NCI-H774 (cell line): ENCODE measurements at regions not wholly inside any gene's neighbourhood (a gene's known extent, or its start where the extent isn't known, plus 50 kb on each side); places are given as distances from the start of the nearest gene placed in this dataset.

ENCODE experiments used
- DNase-seq: peaks from one replicate; lab custom pipeline; 2025; lab: John Stamatoyannopoulos, UW

DNA sequence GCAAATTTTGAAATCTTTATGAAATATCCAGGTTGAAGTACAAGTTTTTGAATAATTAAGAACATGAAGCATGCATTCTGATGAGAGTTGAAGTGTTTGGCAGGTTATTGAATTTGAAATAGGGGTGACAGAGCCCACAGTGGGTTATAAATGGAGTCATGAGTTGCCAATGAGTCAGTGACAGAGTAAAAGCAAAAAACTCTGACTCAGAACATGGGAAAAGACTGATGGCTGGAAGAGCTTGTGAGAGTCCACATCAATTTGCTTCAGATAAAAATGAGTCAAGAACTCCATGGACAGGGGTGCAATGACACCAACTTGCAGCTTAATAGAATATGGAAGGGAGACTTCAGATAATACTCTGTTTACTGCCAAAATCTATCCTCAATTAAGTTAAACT lies 105.3 kb downstream of the SLC6A15 start:
- no peak for DNase-seq

DNA sequence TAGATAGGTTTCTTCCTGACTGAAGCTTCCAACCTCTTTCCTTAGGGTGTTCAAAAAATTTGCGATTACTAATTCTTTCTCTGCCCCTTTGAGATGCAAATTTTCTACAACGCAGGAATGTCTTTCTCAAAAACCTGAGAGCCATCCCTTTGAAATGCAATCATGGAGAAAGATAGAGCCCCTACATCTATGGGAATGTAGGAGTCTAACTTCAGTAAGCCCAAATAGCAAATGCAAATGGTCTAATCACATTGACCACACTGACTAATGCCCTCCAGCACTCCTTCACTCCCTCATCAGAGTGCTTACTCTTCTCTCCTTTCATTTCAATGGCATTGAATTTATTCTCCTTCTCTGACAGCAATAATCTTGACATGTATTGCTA lies 107.1 kb downstream of the SLC6A15 start:
- no peak for DNase-seq

DNA sequence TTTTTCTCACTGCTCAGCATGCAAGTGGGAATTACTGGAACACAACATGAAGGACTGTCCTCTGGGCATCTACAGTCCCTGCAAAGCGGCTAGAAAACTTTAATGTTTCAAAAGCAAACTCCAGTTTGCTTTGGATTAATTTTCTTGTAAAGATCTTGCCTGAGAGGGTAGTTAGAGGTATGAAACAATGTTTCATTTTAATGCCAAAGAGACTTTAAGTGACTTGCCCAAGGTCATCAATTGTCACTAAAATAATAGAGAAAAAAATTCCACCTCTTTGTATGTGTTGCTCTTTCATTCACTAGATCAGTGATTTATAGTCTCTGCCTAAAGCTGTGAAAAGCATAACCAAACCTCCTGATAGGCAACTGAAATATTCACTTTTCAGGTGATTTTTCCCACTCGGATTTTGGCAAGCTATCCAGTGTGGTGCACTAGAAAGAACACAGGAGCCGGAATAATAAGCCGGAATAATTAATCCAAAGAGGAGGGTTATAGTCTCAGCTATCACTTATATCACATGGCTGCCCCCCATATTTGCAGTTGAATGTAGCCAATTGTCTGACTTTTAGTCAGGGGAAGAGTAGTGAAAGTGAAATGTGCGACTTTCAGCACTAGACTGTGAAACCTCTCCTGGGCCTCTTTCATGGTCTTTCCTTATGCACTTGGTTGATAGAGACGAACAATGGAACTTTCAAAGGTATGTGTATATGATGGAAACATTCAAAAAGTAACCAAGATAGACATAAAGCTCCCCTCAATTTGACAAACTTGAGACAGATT lies 107.7 kb downstream of the SLC6A15 start:
- no peak for DNase-seq

DNA sequence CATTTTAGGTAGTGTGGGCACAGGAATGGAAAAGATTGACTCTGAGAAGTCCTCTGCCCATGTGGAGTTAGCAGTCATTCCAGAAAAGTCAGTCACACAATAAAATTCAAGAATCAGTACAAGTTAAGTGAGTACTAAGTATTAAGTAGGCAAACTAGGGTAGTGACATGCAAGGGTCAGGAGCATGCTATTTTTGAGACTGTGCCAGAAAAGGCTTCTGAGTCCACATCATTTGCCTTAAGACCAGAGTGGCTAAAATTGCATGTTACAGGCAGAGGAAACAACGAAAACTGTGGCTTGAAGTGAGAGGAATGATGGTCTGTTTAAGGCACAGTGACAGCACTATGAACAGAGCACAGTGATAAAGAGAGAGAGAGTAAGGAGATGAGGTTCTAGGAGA lies 108.9 kb downstream of the SLC6A15 start:
- no peak for DNase-seq

DNA sequence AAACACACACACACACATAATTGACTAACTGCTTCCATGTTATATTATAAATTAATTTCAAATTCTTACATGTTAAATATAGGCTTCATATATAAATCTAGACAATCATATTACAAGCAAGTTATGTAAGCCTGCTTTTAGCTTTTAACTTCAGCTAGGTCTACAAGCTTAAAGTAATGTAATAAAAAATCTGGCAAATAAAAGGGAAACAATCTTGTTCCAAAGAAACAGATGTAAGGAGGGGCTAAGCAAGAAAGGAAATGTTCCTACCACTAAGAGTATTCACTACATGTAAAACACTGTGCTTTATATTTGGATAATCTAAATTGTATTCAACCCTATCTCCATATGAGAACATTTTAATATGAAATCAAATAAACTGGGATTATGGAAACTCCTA lies 110.4 kb downstream of the SLC6A15 start:
- no peak for DNase-seq

DNA sequence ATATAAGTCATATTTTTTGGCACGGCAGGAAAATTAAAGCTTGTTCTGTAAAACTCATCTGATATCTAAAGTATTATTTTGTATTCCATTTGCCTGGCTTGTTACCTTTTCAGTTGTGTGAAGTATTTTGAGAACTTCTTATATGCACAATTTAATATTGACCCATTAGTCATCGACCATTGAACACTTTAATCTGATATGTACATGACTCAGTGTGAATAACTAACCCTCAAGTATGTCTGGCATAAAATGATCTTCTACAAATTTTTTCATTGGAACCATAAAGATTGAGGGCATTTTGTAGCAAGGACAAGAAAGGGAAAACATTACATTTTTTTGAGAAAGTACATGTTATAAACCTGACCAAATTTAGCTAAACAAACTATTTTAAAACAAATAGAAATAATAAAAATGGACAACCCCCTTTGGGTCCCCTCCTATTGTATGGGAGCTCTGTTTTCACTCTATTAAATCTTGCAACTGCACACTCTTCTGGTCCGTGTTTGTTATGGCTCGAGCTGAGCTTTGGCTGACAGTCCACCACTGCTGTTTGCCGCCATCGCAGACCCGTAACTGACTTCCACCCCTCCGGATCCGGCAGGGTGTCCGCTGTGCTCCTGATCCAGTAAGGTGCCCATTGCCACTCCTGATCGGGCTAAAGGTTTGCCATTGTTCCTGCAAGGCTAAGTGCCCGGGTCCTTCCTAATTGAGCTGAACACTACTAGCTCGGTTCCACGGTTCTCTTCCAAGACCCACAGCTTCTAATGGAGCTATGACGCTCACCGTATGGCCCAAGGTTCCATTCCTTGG lies 118.8 kb downstream of the SLC6A15 start:
- no peak for DNase-seq

DNA sequence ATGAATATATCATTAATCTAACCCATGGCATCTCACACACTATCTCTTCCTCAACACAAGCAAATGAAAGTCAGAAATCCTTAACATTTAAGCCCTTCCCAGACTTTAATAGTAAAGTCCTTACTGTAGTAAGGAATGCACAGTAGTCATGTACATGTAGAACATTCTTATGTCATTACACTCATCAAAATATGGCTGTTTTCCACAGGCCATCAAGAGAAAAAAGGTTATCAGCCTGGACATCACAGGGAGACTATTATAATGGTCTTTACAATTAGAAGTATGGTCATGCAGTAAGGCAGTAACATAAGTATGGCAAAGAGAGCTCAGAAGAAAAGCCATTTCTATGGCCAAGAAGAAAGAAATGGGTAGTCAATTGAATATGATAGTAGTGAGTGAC lies 121.2 kb downstream of the SLC6A15 start:
- no peak for DNase-seq

DNA sequence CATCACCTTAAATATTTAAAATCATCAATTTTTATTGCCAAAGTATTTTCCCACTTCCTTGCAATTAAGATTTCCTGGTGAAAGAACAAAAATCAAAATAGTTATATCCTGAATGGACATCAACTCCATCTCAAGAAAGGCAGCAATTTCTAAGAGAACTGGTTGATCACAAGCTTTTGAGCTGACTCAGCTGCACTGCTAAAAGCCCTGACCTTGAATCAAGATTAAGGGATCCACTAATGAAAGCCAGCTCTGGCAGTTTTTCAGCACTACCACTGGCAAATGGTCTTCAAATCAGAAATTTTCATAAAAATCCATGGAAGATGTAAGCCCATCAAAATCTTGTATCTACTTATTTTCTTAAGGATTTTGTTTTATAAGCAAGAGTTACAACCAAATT lies 123.4 kb downstream of the SLC6A15 start:
- no peak for DNase-seq

DNA sequence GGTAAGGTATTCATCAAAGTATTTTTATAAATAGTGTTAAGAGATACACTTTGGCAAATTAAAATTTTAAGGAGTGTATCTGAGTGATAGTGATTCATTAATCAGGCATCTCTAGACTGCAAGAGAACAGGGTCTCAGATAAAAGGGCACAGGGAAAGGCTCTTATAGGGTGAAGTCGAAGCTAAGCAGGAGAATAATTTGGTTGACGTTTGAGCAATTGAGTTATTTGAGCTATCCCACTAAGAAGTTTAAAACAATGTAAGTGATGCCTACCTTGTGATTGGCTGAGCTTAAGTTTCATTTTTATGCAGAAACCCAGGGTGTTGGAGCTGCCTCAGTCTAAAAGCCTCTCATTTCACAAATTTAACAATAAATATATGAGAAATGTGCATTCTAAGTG lies 125.3 kb downstream of the SLC6A15 start:
- no peak for DNase-seq

DNA sequence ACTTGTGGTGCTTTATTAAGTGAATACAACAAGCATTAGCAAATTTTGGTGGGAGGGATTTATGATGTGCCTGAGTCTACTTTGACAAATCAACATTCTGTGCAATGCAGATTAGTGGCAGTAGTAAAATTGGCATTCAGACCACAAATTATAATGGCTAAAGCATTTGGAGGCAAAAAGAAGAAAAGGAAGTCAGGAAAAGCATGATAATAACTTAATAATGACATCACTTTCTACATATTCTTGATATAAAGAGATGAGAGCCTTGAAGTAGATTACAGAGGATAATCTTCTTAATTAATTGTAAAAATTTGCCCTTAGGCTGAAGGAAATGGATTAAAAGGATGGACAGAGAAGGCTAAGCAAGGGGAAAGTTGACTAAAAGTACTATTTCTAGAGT lies 126.0 kb downstream of the SLC6A15 start:
- DNase-seq = no peak

DNA sequence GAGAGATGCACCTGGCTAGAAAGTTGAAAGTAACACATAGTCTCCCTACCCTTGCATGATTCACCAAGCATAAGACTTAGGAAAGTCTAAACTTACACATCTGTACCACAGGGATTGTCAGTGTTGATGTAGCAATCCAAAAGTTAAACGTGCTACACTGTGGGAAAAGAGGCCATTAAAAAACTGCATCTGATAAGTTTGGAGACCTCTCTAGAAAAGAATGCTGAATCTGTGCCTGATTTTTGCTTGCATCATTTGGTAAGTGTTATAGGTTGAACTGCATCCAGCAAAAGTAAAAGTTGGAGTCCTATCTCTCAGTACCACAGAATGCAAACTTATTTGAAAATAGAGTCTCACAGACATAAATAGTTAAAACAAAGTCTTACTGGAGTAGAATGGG lies 126.6 kb downstream of the SLC6A15 start:
- DNase-seq = no peak

DNA sequence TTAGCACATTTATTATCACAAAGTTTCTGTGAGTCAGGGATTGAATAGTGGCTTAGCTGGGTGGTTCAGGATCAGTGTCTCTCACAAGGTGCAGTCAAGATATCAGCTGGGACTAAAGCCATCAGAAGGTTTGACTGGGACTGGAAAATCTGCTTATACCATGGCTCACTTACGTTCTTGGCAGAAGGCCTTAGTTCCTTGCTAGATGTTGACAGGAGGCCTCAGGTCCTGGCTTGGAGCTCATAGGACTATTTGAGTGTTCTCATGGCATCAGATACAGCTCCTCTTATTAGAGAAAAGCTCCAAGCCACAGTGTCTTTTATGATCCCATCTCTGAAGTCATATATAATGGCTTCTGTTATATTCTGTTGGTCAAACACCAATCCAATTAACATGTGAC lies 127.3 kb downstream of the SLC6A15 start:
- DNase-seq = no peak

DNA sequence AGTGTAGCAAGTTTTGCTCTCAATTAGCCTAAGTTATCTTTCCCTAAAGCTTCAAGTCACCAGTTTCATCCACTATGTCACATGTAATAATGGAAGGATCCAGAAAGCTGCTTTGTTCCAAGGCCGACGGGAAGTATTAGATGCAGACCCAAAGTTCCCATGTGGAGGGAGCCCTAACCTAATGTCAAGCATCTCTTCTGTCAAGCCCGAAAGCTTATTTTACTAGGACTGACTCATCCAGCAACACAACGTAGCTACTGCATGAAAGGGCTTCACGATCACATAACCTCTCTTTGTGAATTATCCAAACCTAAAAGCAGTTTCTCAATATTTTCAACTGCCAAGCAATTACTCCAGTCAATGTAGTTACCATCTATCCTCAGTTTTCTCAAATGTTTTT lies 133.4 kb downstream of the SLC6A15 start:
- DNase-seq = no peak

DNA sequence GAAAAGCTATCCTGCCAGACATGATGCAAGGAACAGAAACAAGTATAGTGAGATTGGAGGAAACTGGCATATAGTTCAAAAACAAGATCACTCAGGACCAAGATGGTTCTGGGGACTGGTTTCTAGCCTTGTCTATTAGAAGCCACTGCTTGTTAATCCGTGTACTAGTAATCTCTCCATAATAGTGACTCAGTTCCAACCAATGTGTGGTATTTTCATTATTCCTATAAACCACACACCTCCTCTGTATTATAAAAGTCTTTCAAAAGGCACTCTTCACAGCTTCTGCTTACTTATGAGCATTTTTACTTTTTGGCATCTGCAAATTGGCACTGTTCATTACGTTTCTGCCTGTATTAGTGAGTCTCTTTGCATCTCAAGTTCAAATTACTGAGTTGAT lies 140.3 kb downstream of the SLC6A15 start:
- DNase-seq = no peak

DNA sequence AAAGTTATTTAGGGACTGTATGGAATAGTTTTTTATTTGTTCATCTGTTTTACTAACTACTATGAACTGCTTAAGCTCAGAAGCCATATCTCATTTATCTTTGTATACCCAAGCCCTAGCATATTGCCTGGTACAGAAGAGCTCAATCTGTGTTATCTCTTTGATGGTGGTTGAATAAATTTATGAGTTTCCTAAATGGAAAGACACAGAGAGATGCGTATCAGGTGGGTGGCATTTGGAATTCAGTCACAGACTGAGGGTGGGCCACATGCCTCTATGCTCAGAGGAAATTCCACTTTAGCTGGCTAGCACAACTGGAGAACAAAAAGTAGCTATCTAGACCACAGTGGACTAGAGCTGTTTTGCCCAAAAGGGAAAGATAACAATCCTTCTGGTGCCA lies 145.5 kb downstream of the SLC6A15 start:
- DNase-seq = no peak

DNA sequence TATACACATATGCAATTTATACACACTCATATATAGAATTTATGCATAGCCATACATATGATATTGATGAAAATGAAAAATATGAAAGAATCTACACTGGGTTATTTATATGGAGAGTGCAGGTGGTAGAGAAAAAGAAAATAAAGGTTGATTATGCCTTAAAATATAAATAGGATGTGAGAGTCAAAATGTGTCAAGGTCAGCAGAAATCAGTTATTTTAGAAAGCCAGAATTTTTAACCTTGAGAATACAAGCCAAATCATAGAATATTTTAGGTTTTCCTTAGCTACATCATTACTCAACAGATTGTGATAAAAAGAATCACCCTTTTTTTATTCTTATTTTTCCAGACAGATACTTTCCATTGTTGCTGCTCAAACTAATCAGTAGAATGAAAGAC lies 146.2 kb downstream of the SLC6A15 start:
- DNase-seq = no peak

DNA sequence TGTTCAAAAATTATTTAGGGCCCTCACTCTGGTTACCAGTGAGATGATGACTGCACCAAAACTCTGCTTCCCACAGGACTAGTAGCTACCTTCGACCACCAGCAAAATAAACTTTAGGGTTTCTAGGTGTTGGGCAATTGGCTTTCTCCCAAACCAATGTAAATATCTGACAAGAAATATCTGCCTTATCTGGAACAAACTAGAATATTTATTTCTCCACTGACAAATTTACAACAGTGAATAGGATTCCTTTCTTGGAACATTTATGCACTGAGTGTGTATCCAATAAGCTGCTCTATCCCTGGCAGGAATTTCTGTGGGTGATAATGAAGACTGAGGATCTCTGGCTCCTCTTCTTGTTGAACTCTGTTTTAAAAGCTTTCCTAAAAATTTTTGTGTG lies 148.6 kb downstream of the SLC6A15 start:
- no peak for DNase-seq

DNA sequence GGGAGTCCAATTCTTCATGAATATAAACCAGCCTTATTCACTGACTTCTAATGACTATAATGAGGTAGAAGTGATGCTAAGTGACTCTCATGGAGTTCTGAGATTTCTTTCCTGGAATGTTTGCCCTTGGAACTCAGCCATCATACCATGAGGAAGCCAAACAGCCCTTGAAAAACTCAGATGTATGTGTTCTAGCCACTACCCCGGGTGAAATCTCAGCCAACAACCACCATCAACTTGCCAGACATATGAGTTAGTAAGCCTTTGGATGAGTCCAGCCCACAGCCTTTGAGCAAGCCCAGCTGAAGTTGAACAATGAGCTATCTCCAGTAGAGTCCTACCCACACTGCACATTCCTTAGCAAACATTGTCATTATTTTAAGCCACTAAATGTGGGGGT lies 149.5 kb downstream of the SLC6A15 start:
- no peak for DNase-seq

DNA sequence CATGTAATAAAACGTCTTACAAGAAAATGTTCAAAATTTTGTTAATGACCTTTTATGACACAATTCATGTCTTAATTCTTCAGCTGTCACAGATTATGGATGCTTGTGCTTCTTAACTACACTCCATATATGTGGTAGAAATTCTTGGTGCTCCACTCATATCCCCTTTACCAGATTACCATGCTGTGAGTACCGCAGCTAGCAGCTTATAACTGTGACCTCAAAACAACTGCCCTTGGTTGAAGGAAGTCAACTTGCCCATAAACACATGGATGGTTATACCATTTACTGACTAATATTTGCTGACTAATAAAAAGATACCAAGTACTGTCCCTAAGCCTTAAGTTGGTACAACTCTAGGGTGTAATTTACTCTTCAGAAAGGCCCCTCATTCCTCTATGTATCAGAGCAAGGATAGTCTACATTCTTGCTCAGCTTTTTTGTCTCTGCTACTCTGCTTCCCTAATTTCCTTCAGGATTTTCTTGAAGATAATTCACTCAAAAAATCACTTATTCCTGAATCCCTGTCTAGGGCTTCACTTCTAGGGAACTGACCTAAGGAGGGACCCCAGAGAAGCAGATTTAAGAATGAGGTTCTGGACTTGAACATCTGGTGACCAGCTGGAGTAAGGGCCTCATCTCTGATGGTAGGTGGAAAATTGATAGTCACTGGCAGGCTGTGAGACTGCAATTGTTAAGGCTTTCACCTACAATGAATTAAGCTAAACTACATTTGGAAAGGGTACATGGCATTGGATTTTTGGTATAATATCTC lies 152.3 kb downstream of the SLC6A15 start:
- no peak for DNase-seq

DNA sequence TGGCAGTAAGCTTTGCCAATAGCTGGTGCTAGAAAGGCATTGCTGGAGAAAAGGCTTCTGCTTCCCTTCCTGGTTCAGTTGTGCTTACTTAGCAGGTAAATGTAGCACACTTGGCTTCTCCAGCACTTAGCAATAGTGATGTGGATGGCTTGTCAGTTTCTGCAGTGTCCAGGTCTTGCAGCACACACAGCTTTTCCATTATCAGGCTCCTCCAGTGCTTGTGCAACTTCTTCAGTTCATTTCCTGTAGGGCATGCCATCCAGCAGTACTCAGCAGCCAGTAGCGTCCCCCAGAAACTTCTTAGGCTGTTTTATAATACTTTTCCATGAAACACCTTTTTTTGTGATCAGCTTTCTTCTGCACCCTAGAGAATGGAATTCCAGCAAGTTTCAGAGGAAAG lies 154.6 kb downstream of the SLC6A15 start:
- DNase-seq = no peak

DNA sequence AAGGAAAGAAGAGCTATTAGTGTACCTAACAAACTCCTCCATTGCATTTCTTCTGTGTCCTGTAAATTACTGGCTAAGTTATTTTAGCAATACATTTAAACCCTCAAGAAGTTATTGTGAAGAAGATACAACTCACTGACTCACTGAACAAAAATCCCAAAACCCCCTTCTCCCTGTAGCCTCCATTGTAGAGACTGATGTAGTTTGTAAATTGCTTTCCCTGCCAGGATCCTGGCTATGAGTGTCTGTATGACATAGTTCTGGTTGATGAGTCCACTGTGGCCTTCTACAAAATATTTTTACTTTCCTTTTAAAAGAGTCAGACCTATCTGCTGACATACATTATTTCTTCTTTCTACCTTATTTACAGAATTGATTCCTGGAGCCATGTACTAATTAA lies 155.6 kb downstream of the SLC6A15 start:
- no peak for DNase-seq

DNA sequence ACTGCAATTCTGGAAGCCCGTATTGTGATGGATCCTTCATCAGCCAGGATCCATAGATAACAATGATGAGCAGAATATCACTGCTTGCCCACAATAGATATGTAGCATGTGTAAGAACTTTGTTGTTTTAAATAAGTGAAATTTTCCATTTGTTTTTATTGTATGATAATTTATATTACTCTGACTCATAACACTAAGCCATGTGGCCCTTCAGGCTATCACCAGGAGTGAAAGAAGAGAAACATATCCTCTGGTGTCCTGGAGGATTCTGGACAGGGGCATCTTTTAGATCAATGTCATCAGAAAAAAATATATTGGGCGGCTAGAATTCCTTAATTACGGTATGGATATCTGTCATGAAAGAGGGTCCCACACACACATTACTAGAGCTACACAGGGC lies 167.5 kb downstream of the SLC6A15 start:
- no peak for DNase-seq

DNA sequence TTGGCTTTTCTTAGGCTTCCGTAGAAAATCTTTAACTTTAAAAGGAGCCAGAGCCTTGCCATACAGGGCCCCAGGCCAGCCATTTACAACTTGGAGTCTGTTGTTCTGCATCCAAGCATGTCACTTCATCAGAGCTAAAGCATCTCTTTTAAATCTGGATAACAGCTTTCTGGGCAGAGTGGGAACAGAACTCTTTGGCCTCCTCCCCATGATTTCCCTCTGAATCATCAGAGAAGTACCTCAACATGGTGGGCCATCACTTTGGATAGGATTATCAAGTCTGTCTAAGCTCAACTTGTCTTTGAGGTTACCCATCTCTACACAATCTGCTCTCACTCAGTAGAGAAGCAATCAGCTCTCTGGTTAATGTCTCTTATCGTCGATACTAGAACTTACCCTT lies 170.9 kb downstream of the SLC6A15 start:
- DNase-seq = no peak
